ENCODE measurements at regions not wholly inside any gene's neighbourhood (a gene's known extent, or its start where the extent isn't known, plus 50 kb on each side); places are given as distances from the start of the nearest gene placed in this dataset.

DNA sequence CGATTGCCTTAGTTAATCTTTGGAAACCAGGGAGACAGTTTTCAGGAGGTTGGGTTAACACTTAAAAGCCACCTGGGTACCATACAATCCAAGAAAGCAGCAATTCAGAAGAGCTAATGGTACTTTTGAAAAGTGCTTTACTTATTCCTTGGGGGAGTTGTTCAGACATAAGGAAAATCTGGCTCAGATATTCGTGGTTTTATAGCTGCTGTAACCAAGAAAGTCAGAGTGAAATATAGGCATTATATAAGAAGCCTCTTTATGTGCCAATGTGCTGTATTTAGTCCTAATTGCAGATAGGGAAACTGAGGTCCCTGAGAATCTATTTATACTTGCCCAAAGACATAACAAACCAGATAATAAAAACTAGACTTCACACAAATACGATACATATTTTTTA lies 387.5 kb downstream of the COG6 start:
- FAIRE-seq (no peak), DNase-seq (no peak)
- TF ChIP-seq, protein P1, sequence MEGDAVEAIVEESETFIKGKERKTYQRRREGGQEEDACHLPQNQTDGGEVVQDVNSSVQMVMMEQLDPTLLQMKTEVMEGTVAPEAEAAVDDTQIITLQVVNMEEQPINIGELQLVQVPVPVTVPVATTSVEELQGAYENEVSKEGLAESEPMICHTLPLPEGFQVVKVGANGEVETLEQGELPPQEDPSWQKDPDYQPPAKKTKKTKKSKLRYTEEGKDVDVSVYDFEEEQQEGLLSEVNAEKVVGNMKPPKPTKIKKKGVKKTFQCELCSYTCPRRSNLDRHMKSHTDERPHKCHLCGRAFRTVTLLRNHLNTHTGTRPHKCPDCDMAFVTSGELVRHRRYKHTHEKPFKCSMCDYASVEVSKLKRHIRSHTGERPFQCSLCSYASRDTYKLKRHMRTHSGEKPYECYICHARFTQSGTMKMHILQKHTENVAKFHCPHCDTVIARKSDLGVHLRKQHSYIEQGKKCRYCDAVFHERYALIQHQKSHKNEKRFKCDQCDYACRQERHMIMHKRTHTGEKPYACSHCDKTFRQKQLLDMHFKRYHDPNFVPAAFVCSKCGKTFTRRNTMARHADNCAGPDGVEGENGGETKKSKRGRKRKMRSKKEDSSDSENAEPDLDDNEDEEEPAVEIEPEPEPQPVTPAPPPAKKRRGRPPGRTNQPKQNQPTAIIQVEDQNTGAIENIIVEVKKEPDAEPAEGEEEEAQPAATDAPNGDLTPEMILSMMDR (IDR thresholded peaks at IDR 0.05; ENCODE audit: borderline replicate concordance, extremely low read depth, insufficient read depth), result no peak
- no peaks in the 10 kb centered on the region for H3K4me1 ChIP-seq (ENCODE audit: control insufficient read depth in 2 of 3, insufficient read depth in 2 of 3, low read depth in 1 of 3, low read length in 3 of 3)
- H3K4me3 ChIP-seq (ENCODE audit: low read length in 3 of 3), result no peak overlapping the region
- no peaks in the 10 kb centered on the region for H3K27me3 ChIP-seq (ENCODE audit: control insufficient read depth, insufficient read depth, low read length)
- H3K36me3 ChIP-seq (ENCODE audit: control insufficient read depth in 2 of 3, insufficient read depth in 3 of 3, low read length in 3 of 3), result no peaks in the 10 kb centered on the region
- no peak overlapping the region for H3K9ac ChIP-seq (ENCODE audit: low read length in 3 of 3)
- H3K27ac ChIP-seq (ENCODE audit: low read depth in 2 of 2, low read length in 2 of 2), result no peak overlapping the region
- no peaks in the 10 kb centered on the region for H3K9me3 ChIP-seq (ENCODE audit: control insufficient read depth in 2 of 3, insufficient read depth in 1 of 3, low read length in 3 of 3)
- intact Hi-C loops (cut with DNase I), result no loop called here

DNA sequence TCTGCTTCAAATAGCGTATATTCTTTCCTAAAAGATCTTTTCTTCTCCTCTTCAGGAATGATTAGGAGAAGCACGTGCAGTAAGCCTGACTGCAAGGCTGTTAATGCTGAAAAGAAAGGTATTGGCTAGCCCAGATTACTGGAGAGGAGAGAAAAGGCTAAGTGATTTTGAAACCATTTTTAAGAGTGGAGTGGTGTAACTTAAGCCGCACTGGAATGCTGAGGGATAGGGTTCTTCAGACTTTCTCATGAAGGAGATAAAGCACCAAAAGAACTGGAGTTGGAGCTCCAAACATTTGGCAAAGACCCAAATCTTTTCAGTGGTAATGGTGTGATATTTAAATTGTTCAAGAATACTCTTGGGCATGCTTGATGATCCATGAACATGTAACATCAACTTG lies 388.3 kb downstream of the COG6 start:
- FAIRE-seq (no peak), DNase-seq (no peak)
- Histone ChIP-seq H3K9me3 (ENCODE audit: control insufficient read depth in 2 of 3, insufficient read depth in 1 of 3, low read length in 3 of 3) (no peaks in the 10 kb centered on the region), H3K27ac (ENCODE audit: low read depth in 2 of 2, low read length in 2 of 2) (no peak overlapping the region), H3K4me3 (ENCODE audit: low read length in 3 of 3) (no peak overlapping the region), H3K36me3 (ENCODE audit: control insufficient read depth in 2 of 3, insufficient read depth in 3 of 3, low read length in 3 of 3) (no peaks in the 10 kb centered on the region), H3K9ac (ENCODE audit: low read length in 3 of 3) (no peak overlapping the region), H3K27me3 (ENCODE audit: control insufficient read depth, insufficient read depth, low read length) (no peaks in the 10 kb centered on the region), H3K4me1 (ENCODE audit: control insufficient read depth in 2 of 3, insufficient read depth in 2 of 3, low read depth in 1 of 3, low read length in 3 of 3) (no peaks in the 10 kb centered on the region)
- TF ChIP-seq, protein P1 (IDR thresholded peaks at IDR 0.05; ENCODE audit: borderline replicate concordance, extremely low read depth, insufficient read depth), result no peak
- intact Hi-C loops (cut with DNase I), result no loop called here

DNA sequence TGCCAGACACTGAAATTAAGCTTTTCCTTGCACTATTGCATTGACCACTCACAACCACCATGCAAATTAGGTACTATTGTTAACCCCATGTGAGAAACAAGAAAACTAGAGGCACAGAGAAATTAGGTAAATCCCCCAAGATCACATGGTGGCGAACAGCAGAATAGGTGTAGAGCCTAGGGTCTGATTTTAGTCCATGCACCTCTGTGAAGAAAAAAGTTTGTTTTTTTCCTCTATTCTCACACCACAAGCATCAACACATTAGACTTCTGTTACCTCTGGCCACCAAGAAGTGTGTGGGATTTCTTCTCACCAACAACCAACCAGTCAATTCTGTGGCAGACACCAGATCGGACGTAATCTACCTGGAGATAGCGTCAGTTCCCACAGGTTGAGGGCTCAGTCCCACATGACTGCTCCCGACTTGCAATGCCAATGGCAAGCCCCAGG lies 391.9 kb downstream of the COG6 start:
- Histone ChIP-seq H3K9ac (ENCODE audit: low read length in 3 of 3) (no peak overlapping the region), H3K36me3 (ENCODE audit: control insufficient read depth in 2 of 3, insufficient read depth in 3 of 3, low read length in 3 of 3) (no peaks in the 10 kb centered on the region), H3K4me1 (ENCODE audit: control insufficient read depth in 2 of 3, insufficient read depth in 2 of 3, low read depth in 1 of 3, low read length in 3 of 3) (no peaks in the 10 kb centered on the region), H3K9me3 (ENCODE audit: control insufficient read depth in 2 of 3, insufficient read depth in 1 of 3, low read length in 3 of 3) (no peaks in the 10 kb centered on the region), H3K27me3 (ENCODE audit: control insufficient read depth, insufficient read depth, low read length) (no peaks in the 10 kb centered on the region), H3K4me3 (ENCODE audit: low read length in 3 of 3) (no peak overlapping the region), H3K27ac (ENCODE audit: low read depth in 2 of 2, low read length in 2 of 2) (no peak overlapping the region)
- intact Hi-C loops (cut with DNase I), result no loop called here
- TF ChIP-seq, protein P1 (IDR thresholded peaks at IDR 0.05; ENCODE audit: borderline replicate concordance, extremely low read depth, insufficient read depth), result no peak
- no peak for FAIRE-seq
- no peak for DNase-seq

DNA sequence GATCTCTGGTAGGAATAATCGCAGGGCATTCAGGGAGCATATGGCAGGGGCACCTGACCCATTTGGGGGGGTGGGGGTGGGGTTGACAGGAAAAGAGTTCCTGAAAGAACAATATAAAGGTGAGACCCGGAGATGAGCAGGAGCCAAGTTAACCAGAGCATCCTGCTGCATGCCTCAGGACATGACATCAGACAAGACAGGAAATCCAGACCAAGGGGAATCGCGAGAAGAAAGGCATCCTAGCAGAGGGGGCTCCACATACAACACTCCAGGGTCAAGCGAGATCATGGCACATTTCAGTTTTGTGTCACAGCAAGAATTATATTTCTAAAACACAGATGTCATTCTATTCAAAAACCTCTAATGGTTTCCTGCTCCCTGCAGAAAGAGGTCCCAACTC lies 393.1 kb downstream of the COG6 start:
- intact Hi-C loops (cut with DNase I), result no loop called here
- FAIRE-seq (no peak), DNase-seq (peak in 1 of 5 donors; percentile 10)
- H3K4me3 ChIP-seq (ENCODE audit: low read length in 3 of 3), result no peak overlapping the region
- H3K4me1 ChIP-seq (ENCODE audit: control insufficient read depth in 2 of 3, insufficient read depth in 2 of 3, low read depth in 1 of 3, low read length in 3 of 3), result no peaks in the 10 kb centered on the region
- H3K9ac ChIP-seq (ENCODE audit: low read length in 3 of 3), result no peak overlapping the region
- no peaks in the 10 kb centered on the region for H3K36me3 ChIP-seq (ENCODE audit: control insufficient read depth in 2 of 3, insufficient read depth in 3 of 3, low read length in 3 of 3)
- H3K27ac ChIP-seq (ENCODE audit: low read depth in 2 of 2, low read length in 2 of 2), result no peak overlapping the region
- no peaks in the 10 kb centered on the region for H3K9me3 ChIP-seq (ENCODE audit: control insufficient read depth in 2 of 3, insufficient read depth in 1 of 3, low read length in 3 of 3)
- no peaks in the 10 kb centered on the region for H3K27me3 ChIP-seq (ENCODE audit: control insufficient read depth, insufficient read depth, low read length)
- TF ChIP-seq, protein P1 (IDR thresholded peaks at IDR 0.05; ENCODE audit: borderline replicate concordance, extremely low read depth, insufficient read depth), result no peak
